GM19351 (cell line): ENCODE measurements at regions not wholly inside any gene's neighbourhood (a gene's known extent, or its start where the extent isn't known, plus 50 kb on each side); places are given as distances from the start of the nearest gene placed in this dataset.
"Not testable (repeated sequence)": the region's sequence is repeated elsewhere in the genome, so short reads cannot be mapped to it uniquely, and the experiment has no call there.

Source experiments
- ATAC-seq: cut with Tn5 transposase; IDR thresholded peaks from one replicate; pipeline ENCODE4 v1.9.1; 2021; ENCODE audit warnings: mild to moderate bottlenecking, moderate library complexity; ENCODE audit not compliant: unreplicated experiment

GRCh38 chr2:8586457-8587051, 95.3 kb upstream of the ID2 start:
- no peak for ATAC-seq

DNA sequence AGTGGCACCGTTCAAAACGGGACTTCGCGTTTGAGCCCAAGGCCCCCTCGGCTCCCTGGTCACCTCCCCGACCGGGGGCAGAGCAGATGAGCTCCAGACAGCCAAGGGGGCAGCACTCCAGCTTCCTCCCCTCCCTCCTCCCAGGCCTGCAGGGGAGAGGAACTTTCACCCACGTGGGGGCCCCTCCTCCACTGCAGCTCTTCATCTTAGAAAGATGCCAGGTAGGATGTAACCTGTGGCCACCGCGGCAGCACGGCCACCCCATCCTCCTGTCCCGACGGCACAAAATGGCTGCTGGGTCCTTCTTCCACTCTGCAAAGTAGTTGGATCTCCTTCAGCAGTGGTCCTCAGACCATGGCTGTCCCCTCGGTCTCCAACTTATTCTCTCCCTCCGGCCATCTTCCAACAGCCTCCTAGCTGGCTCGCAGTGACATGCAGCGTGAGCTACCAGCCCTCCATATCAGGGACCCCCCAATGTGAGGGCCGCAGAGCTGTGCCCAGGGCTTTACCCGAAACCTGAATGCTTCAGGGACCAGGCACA, 94.5 kb upstream of the ID2 start:
- ATAC-seq, result no peak

DNA sequence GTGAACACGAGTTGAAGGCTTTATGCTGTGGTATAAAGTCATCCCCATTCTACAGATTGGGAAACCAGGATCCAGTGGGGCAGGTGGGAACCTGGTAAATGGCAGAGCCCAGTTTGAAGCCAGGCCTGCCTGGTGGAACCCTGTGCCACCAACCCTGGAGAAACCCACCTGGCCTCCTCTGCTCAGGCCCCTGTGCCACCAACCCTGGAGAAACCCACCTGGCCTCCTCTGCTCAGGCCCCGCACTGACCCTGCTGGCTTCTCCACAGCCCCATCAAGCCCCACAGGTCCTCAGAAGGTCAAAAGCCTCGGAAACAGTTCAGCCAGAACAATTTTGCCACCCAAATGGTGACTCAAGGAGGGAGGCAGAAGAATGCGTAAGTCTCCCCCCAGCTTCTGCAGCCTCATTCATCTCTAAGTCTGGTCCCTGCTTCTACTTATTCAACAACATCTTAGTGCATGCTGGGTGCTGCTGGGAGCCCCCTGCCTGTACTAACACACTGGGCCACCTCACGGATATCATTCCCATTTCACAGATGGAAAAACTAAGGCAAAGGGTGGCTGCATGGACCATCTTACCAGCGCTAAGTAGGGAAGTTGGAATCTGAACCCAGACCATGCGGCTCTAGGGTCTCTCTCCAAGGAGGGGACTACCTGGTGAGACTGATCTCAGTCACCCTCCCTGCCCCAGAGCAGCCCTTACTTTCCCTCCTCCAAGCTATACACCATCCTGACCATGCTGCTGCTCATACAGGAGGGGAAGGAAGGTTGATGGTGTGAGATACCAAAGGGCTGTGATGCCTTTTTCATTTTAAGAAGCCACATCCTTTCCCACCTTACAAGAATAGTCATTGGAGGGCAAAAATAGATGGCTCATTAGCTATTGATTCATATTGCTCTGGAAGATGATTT, 93.7 kb upstream of the ID2 start:
- ATAC-seq, result no peak

GRCh38 chr2:8588831-8589191, 93.0 kb upstream of the ID2 start:
- no peak for ATAC-seq

GRCh38 chr2:8589721-8590120, 92.1 kb upstream of the ID2 start:
- no peak for ATAC-seq

DNA sequence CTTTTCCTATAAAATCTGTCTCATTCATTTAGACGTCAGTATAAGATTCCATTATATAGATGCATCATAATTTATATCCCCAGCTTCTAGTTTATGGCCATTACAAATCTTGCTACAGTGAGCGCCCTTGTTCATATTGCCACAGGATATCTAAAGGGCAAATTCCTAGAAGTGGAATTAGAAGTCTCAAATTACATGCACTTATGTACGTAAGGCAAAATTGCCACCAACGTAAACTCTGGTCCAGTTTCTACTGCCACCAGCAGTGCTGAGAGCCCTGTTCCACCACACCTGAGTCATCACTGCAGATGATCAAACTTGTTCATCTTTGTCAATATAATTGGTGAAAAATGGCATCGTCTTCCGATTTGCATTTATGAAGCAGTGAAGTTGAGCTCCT, 90.9 kb upstream of the ID2 start:
- no peak for ATAC-seq

- ATAC-seq, result no peak
Measured at GRCh38 chr2:8592736-8593135, 89.1 kb upstream of the ID2 start.

DNA sequence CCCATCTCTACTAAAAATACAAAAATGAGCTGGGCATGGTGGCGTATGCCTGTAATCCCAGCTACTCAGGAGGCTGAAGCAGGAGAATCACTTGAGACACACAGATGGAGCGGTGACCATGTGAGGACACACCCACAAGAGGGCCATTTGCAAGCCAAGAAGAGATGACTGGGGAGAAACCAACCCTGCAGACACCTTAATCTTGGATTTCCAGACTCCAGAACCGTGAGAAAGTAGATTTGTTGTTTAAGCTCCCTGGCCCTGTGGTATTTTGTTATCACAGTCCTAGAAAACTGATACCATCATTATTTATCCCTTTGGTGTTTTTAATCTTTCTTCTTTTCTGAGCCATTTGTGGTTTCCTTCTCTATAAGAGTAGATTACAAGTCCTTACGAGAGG, 88.6 kb upstream of the ID2 start:
- no peak for ATAC-seq

GRCh38 chr2:8594731-8595427, 87.0 kb upstream of the ID2 start:
- ATAC-seq, result no peak

- ATAC-seq, result no peak
Measured at GRCh38 chr2:8595428-8595805, 86.4 kb upstream of the ID2 start.

GRCh38 chr2:8595811-8596600, 85.8 kb upstream of the ID2 start:
- no peak for ATAC-seq

GRCh38 chr2:8597094-8597493, 84.8 kb upstream of the ID2 start:
- ATAC-seq, result no peak

DNA sequence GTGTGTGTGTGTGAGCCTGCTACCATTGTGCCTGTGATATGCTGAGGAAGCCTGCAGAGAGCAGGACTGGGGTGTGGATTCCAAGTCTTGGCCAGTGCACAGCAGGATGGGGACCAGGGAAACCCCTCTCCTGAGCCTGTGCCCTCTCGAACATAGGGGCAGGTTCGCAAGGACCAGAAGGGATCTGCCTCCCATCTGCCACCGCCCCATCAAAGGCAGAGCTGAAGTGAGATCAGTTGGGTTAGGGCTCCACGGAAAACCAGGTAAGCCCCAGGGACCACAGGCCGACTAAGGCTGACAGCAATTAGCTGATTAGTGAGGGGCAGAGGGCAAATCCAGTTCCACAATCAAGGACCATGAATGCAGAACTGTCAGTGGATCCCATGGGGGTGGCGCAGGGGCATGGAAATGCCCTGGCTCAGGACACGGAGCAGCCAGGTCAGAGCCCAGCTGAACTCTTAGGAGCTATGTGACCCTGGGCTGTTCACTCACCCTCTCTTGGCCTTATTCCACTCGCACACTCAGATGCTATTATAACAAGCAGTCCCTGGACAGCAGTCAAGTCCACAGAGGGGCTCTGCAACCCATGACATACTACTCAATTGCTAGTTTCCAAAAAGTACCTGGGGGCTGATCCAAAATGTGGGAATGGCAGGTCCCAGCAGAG, 84.2 kb upstream of the ID2 start:
- ATAC-seq, result no peak

- ATAC-seq, result no peak
Measured at GRCh38 chr2:8598295-8599165, 83.3 kb upstream of the ID2 start.

GRCh38 chr2:8599421-8600242, 82.2 kb upstream of the ID2 start:
- ATAC-seq, result no peak

DNA sequence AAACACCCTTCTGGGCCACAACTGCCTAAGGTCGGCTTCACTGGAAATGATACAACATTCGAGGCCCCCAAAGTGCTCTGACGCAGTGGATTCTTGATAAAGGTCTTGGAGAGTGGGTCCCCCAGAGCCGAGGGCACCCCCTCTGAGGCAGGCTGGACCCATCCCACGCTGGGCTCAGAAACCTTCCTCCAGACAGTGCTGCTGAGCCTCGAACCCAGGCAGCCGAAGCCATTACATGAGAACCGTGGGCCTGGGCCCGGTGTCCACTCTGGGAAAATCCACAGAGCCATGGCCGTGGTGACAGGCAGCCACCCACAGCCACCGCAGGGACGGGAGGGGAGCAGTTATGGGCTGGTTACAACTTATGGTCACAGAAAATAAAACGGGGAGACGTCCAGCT, 81.4 kb upstream of the ID2 start:
- ATAC-seq, result no peak

- peak; percentile 42 for ATAC-seq
Measured at GRCh38 chr2:8602809-8603208, 79.0 kb upstream of the ID2 start.

DNA sequence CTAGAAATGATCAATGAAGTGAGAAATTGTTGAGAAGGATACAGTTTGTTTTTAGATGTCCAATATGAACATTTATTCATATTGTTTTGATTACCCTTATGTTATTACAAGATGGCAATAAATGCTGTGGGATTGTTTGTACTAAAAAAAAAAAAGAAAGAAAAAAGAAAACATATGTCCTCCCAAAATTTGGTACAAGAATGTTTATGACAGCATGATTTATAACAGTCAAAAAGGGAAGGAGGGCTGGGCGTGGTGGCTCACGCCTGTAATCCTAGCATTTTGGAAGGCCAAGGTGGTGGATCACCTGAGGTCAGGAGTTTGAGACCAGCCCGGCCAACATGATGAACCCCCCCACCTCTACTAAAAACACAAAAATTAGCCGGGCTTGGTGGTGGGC, 78.5 kb upstream of the ID2 start:
- not testable (repeated sequence) for ATAC-seq

DNA sequence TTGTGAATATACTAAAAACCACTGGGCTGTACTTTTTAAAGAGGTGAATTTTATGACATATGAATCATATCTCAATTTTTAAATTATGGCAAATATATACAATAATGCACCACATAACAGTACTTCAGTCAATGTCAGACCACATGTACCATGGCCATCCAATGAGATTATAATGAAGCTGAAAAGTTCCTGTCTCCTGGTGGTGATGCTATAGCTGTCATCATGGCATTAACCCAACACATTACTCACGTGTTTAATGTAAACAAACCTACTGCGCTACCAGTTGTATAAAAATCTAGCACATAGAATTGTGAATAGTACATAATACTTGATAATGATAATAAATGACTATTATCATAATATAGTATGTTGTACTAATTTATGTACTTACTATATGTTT, 77.6 kb upstream of the ID2 start:
- no peak for ATAC-seq
